Sigmoid colon (tissue), 6 donors: ENCODE measurements at regions not wholly inside any gene's neighbourhood (a gene's known extent, or its start where the extent isn't known, plus 50 kb on each side); places are given as distances from the start of the nearest gene placed in this dataset.

Source experiments
- DNase-seq: peaks from one replicate; pipeline ENCODE4 v3.0.0-alpha.2; 2019
- H3K27ac ChIP-seq, 4 donors: fragments of 200-600 bp; sonication (generic); one replicate each; pipeline ENCODE4 v1.5.1; 2016 to 2019; ENCODE audit warnings: mild to moderate bottlenecking in 1 of 4
- H3K27me3 ChIP-seq, 3 donors: fragments of 200-600 bp; sonication (generic); one replicate each; pipeline ENCODE4 v1.5.1; 2019; ENCODE audit warnings: mild to moderate bottlenecking in 1 of 3
- H3K36me3 ChIP-seq, 4 donors: fragments of 200-600 bp; sonication (generic); one replicate each; pipeline ENCODE4 v1.5.1; 2016 to 2019
- H3K4me1 ChIP-seq, 4 donors: fragments of 200-600 bp; sonication (generic); one replicate each; pipeline ENCODE4 v1.5.1; 2017 to 2019
- H3K4me3 ChIP-seq, 4 donors: fragments of 200-600 bp; sonication (generic); one replicate each; pipeline ENCODE4 v1.5.1; 2017 to 2019; ENCODE audit warnings: mild to moderate bottlenecking in 2 of 4, moderate library complexity in 1 of 4
- H3K9me3 ChIP-seq, 4 donors: fragments of 200-600 bp in 3 of 4; sonication (generic) in 3 of 4; one replicate each; pipeline versions ENCODE4 v1.5.1 to v1.6.1; 2013 to 2019
- EP300 ChIP-seq, 4 donors: sonication (generic); formaldehyde crosslinking; IDR thresholded peaks; one replicate each; pipeline ENCODE4 v1.6.1; 2017; ENCODE audit warnings: antibody characterized with exemption in 4 of 4
- POLR2A ChIP-seq, 2 donors: fragments of 450-650 bp; IDR thresholded peaks; one replicate each; pipeline ENCODE4 v1.6.1; 2016; ENCODE audit warnings: antibody characterized with exemption in 2 of 2, mild to moderate bottlenecking in 2 of 2, moderate library complexity in 2 of 2
- POLR2AphosphoS5 ChIP-seq, 4 donors: sonication (generic); formaldehyde crosslinking; IDR thresholded peaks; one replicate each; pipeline ENCODE4 v1.6.1; 2017; ENCODE audit warnings: antibody characterized with exemption in 4 of 4
- WGBS, 2 donors: extraction: QIAGEN DNeasy Blood & Tissue Kit; methylation state at CpG; one replicate each; pipeline ENCODE4 v1.1.7; 2013; 5-methylcytosine and 5-hydroxymethylcytosine counted together
- intact Hi-C: fragments of 100-400 bp; cut with DNase I; formaldehyde crosslinking; loops from one replicate; pipeline ENCODE4 v1.15.1; 2023
- TF ChIP-seq, protein P1 (sequence below), 4 experiments: fragments of 450-650 bp in 3 of 4; fragments of 200-600 bp in 1 of 4; IDR thresholded peaks; one replicate each; pipeline ENCODE4 v1.5.1; 2016 to 2019; ENCODE audit warnings: antibody characterized with exemption in 4 of 4, mild to moderate bottlenecking in 3 of 4, moderate library complexity in 2 of 4
- donor health status: healthy with polysubstance abuse.
- donor health status: healthy.

DNA sequence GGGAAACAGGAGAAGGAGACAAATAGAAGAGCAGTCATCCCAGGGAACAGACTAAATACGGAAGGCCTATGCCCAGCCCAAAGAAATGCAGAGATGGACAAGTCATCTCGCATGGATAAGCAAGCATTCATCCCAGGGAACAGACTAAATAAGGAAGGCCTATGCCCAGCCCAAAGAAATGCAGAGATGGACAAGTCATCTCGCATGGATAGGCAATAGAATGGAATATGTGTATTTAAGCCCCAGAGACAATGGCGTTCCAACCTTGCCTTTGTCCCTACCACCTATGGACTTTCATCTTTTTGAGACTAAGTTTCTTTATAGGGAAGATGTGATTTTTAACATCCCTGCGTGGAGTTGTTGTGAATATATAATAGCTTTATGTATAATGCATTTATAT is 242.2 kb upstream of the TNC start:
- Histone ChIP-seq H3K4me3 (no peak overlapping the region), H3K4me1 (no peaks in the 10 kb centered on the region), H3K9me3 (no peaks in the 10 kb centered on the region), H3K27ac (no peak overlapping the region), H3K36me3 (no peaks in the 10 kb centered on the region), H3K27me3 (no peaks in the 10 kb centered on the region)
- DNase-seq, result no peak
- intact Hi-C loops, result no loop called here
- WGBS, 2 donors, result 95 to 97% methylated on average over 5 of the region's 5 CpGs
- TF ChIP-seq POLR2AphosphoS5 (IDR thresholded peaks at IDR 0.05), result no peak
- TF ChIP-seq, protein P1, sequence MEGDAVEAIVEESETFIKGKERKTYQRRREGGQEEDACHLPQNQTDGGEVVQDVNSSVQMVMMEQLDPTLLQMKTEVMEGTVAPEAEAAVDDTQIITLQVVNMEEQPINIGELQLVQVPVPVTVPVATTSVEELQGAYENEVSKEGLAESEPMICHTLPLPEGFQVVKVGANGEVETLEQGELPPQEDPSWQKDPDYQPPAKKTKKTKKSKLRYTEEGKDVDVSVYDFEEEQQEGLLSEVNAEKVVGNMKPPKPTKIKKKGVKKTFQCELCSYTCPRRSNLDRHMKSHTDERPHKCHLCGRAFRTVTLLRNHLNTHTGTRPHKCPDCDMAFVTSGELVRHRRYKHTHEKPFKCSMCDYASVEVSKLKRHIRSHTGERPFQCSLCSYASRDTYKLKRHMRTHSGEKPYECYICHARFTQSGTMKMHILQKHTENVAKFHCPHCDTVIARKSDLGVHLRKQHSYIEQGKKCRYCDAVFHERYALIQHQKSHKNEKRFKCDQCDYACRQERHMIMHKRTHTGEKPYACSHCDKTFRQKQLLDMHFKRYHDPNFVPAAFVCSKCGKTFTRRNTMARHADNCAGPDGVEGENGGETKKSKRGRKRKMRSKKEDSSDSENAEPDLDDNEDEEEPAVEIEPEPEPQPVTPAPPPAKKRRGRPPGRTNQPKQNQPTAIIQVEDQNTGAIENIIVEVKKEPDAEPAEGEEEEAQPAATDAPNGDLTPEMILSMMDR (IDR thresholded peaks at IDR 0.05), result no peak
- TF ChIP-seq EP300 (IDR thresholded peaks at IDR 0.05), result no peak
- no peak for TF ChIP-seq POLR2A (IDR thresholded peaks at IDR 0.05)

DNA sequence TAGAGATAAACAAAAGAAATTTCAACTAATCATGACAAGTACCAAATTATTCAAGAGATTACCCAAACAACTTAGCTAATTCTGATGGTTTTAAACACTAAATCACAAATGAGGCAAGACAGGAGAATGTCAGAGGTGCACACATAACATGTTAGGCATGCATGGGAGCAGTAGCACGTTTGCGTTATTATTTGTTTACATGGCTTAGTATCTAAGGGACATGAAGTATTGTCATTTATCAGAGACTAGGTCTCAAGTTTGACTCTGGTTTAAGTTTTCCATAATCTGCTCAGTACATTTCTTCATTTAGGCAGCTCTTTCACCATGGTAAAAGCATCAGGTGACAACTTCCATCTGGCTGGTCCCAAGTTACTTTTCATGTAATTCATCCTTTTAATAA is 244.1 kb upstream of the TNC start:
- 46 to 47% methylated on average over 2 of the region's 2 CpGs for WGBS, 2 donors
- no peak for DNase-seq
- H3K27me3 ChIP-seq, result no peaks in the 10 kb centered on the region
- no peaks in the 10 kb centered on the region for H3K9me3 ChIP-seq
- TF ChIP-seq POLR2AphosphoS5 (IDR thresholded peaks at IDR 0.05), result peak in 1 of 4 donors; percentile 18
- TF ChIP-seq POLR2A (IDR thresholded peaks at IDR 0.05), result no peak
- intact Hi-C loops, result no loop called here
- H3K4me3 ChIP-seq, result no peak overlapping the region
- H3K36me3 ChIP-seq, result no peaks in the 10 kb centered on the region
- H3K27ac ChIP-seq, result no peak overlapping the region
- no peaks in the 10 kb centered on the region for H3K4me1 ChIP-seq

DNA sequence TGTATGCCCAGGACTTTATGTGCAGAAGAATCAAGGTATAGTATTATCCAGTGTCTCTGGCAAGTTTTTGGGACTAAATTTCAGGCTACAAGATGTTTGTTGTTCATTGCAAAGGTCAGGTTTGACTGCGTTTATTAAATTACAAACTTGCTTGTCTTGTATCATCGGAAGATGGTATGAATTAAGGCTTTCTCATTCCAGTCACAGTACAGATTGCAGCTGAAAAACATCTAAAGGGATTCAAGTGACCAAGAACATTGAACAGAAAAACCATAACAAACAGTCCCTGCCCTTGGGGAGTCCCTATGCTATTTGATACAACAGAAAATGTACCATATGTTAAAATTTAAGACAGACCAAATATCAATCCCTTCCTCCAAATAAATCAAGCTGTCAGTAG is 244.7 kb upstream of the TNC start:
- Histone ChIP-seq H3K9me3 (no peaks in the 10 kb centered on the region), H3K27ac (no peak overlapping the region), H3K27me3 (no peaks in the 10 kb centered on the region), H3K4me1 (no peaks in the 10 kb centered on the region), H3K36me3 (no peaks in the 10 kb centered on the region), H3K4me3 (no peak overlapping the region)
- 86 to 89% methylated on average over 2 of the region's 2 CpGs for WGBS, 2 donors
- TF ChIP-seq, protein P1 (IDR thresholded peaks at IDR 0.05), result no peak
- no peak for TF ChIP-seq EP300 (IDR thresholded peaks at IDR 0.05)
- no peak for TF ChIP-seq POLR2A (IDR thresholded peaks at IDR 0.05)
- no peak for TF ChIP-seq POLR2AphosphoS5 (IDR thresholded peaks at IDR 0.05)
- intact Hi-C loops, result no loop called here
- no peak for DNase-seq

DNA sequence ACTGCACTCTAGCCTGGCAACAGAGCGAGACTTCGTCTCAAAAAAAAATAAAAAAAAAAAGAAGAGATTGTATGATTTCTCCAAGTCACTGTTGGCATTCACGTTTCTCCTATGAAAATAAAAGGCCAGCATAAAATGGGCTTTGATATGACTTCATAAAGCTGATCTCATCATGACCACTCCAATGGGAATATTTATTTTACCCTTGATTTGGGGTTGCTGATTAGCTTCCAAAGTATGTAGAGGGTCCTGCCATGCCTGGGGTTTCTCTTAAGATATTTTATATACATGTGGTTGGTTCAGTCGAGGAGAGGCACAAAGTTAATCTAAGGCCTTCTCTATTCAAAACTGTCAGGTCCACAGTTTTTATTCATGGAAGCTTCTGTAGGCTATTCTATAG is 247.0 kb upstream of the TNC start:
- no peak overlapping the region for H3K4me3 ChIP-seq
- WGBS, 2 donors, result 94 to 95% methylated on average over 4 of the region's 4 CpGs
- no peaks in the 10 kb centered on the region for H3K36me3 ChIP-seq
- no peak for DNase-seq
- no peak overlapping the region for H3K27ac ChIP-seq
- TF ChIP-seq POLR2A (IDR thresholded peaks at IDR 0.05), result no peak
- TF ChIP-seq EP300 (IDR thresholded peaks at IDR 0.05), result no peak
- TF ChIP-seq, protein P1 (IDR thresholded peaks at IDR 0.05), result no peak
- TF ChIP-seq POLR2AphosphoS5 (IDR thresholded peaks at IDR 0.05), result no peak
- intact Hi-C loops, result no loop called here
- peaks cover 0 to 7% (median 3%) of the 10 kb centered on the region in 4 donors for H3K4me1 ChIP-seq
- H3K27me3 ChIP-seq, result no peaks in the 10 kb centered on the region
- H3K9me3 ChIP-seq, result no peaks in the 10 kb centered on the region

DNA sequence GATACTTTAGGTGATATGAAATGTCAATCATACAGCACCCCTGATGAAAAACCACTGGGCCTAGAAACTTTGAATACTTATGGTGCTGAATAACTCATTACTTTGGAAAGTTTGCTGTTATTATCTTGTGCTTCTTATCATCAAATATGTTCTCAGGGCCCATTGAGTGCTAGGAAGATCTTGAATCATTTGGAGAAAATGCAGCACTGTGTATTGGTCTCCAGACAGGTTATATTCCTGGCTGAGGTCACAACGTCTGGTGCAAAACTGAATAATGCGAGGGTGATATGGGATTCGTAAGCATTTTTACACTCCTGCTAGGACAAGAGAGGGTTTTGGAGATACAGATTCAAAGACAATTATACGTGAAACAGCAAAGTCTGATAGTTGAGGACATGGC is 249.4 kb upstream of the TNC start:
- Histone ChIP-seq H3K27ac (no peak overlapping the region), H3K4me1 (peaks cover 0 to 7% (median 3%) of the 10 kb centered on the region in 4 donors), H3K4me3 (no peak overlapping the region), H3K36me3 (no peaks in the 10 kb centered on the region), H3K27me3 (no peaks in the 10 kb centered on the region), H3K9me3 (no peaks in the 10 kb centered on the region)
- WGBS, 2 donors, result 93 to 94% methylated on average over 4 of the region's 4 CpGs
- intact Hi-C loops, result no loop called here
- TF ChIP-seq POLR2AphosphoS5 (IDR thresholded peaks at IDR 0.05) (no peak), EP300 (IDR thresholded peaks at IDR 0.05) (no peak), POLR2A (IDR thresholded peaks at IDR 0.05) (no peak)
- TF ChIP-seq, protein P1 (IDR thresholded peaks at IDR 0.05), result no peak
- DNase-seq, result no peak
